HL-60 (cell line): ENCODE measurements at regions not wholly inside any gene's neighbourhood (a gene's known extent, or its start where the extent isn't known, plus 50 kb on each side); places are given as distances from the start of the nearest gene placed in this dataset.

Experiments
- DNase-seq, 2 experiments: peaks; one replicate each; pipeline ENCODE4 v3.0.0-alpha.2; 2010 to 2020; ENCODE audit warnings: low read depth in 1 of 2, low spot score in 1 of 2
- H3K27ac ChIP-seq: fragments of 250-450 bp; sonication (Bioruptor Pico); replicated peaks from 2 replicates; pipeline ENCODE4 v1.5.1; 2020; ENCODE audit warnings: mild to moderate bottlenecking, moderate library complexity
- H3K27me3 ChIP-seq: fragments of 250-450 bp; sonication (Bioruptor Pico); 2 replicates; pipeline ENCODE4 v1.5.1; 2021; ENCODE audit warnings: mild to moderate bottlenecking, moderate library complexity; ENCODE audit not compliant: insufficient read depth, poor library complexity, severe bottlenecking
- H3K4me3 ChIP-seq: replicated peaks from 2 replicates; pipeline ENCODE4 v1.5.1; 2011; ENCODE audit warnings: mild to moderate bottlenecking, control low read depth, low read length; ENCODE audit not compliant: insufficient read depth
- CTCF ChIP-seq: IDR thresholded peaks from one replicate; pipeline ENCODE4 v1.5.1; 2011; ENCODE audit warnings: low read length, control low read depth, inconsistent platforms; ENCODE audit not compliant: insufficient read depth
- GABPA ChIP-seq: IDR thresholded peaks from 2 replicates; pipeline ENCODE4 v1.6.1; 2012; ENCODE audit warnings: low read depth
- POLR2AphosphoS5 ChIP-seq: IDR thresholded peaks from 2 replicates; pipeline ENCODE4 v1.6.1; 2012; ENCODE audit warnings: low read depth
- REST ChIP-seq: IDR thresholded peaks from 2 replicates; pipeline ENCODE4 v1.6.1; 2012; ENCODE audit warnings: low read depth; ENCODE audit not compliant: insufficient replicate concordance
- SPI1 ChIP-seq: IDR thresholded peaks from 2 replicates; pipeline ENCODE4 v1.6.1; 2012; ENCODE audit warnings: low read depth, mild to moderate bottlenecking, borderline replicate concordance

GRCh38 chr9:100884518-100884917 is 144.0 kb upstream of the PLPPR1 start:
- TF ChIP-seq REST, result no peak
- TF ChIP-seq POLR2AphosphoS5, result no peak
- no peak for TF ChIP-seq SPI1
- TF ChIP-seq GABPA, result no peak
- TF ChIP-seq CTCF, result no peak
- H3K4me3 ChIP-seq, result no peak overlapping the region
- H3K27ac ChIP-seq, result no peak overlapping the region
- no peaks in the 10 kb centered on the region for H3K27me3 ChIP-seq
- no peak for DNase-seq

- Histone ChIP-seq H3K4me3 (no peak overlapping the region), H3K27me3 (no peaks in the 10 kb centered on the region), H3K27ac (no peak overlapping the region)
- TF ChIP-seq CTCF (no peak), SPI1 (peak; percentile 14; the same call in 1 of the 2 replicates), POLR2AphosphoS5 (no peak)
- no peak for DNase-seq
These were observed 138.2 kb upstream of the PLPPR1 start for GRCh38 chr9:100890321-100890720.

GRCh38 chr9:100911273-100911672 is 117.3 kb upstream of the PLPPR1 start:
- no peak overlapping the region for H3K27ac ChIP-seq
- TF ChIP-seq REST (no peak), POLR2AphosphoS5 (no peak), GABPA (no peak), CTCF (no peak), SPI1 (no peak)
- DNase-seq, result no peak
- H3K4me3 ChIP-seq, result no peak overlapping the region
- H3K27me3 ChIP-seq, result no peaks in the 10 kb centered on the region

- H3K27me3 ChIP-seq, result no peaks in the 10 kb centered on the region
- no peak for TF ChIP-seq POLR2AphosphoS5
- TF ChIP-seq REST, result no peak
- TF ChIP-seq SPI1, result no peak
- TF ChIP-seq GABPA, result no peak
- H3K4me3 ChIP-seq, result no peak overlapping the region
- no peak for DNase-seq
- no peak overlapping the region for H3K27ac ChIP-seq
These were observed 115.3 kb upstream of the PLPPR1 start for GRCh38 chr9:100913257-100913656.
